Chondrocyte (in vitro differentiated cells): ENCODE measurements at regions not wholly inside any gene's neighbourhood (a gene's known extent, or its start where the extent isn't known, plus 50 kb on each side); places are given as distances from the start of the nearest gene placed in this dataset.

Source experiments
- DNase-seq: peaks from one replicate; pipeline ENCODE4 v3.0.0; 2021; ENCODE audit warnings: mixed read lengths, low spot score
- H3K27ac Mint-ChIP-seq: one replicate; pipeline ENCODE4 v1.8.0; 2021; ENCODE audit warnings: mild to moderate bottlenecking, moderate library complexity, mixed read lengths; ENCODE audit not compliant: unreplicated experiment
- H3K27me3 Mint-ChIP-seq: 2 replicates; pipeline ENCODE4 v1.8.0; 2021; ENCODE audit warnings: low read depth, mixed read lengths
- H3K36me3 Mint-ChIP-seq: 2 replicates; pipeline ENCODE4 v1.8.0; 2021; ENCODE audit warnings: low read depth, mixed read lengths
- H3K4me1 Mint-ChIP-seq: 2 replicates; pipeline ENCODE4 v1.8.0; 2021; ENCODE audit warnings: low read depth, mild to moderate bottlenecking, mixed read lengths
- H3K4me3 Mint-ChIP-seq: one replicate; pipeline ENCODE4 v1.8.0; 2021; ENCODE audit warnings: mild to moderate bottlenecking, moderate library complexity, mixed read lengths; ENCODE audit not compliant: unreplicated experiment
- H3K9me3 Mint-ChIP-seq: 2 replicates; pipeline ENCODE4 v1.8.0; 2021; ENCODE audit warnings: low read depth, mixed read lengths
- CTCF ChIP-seq: fragments of 200-600 bp; sonication (generic); IDR thresholded peaks from 2 replicates; pipeline ENCODE4 v1.5.0; 2021; ENCODE audit warnings: antibody characterized with exemption, mild to moderate bottlenecking, moderate library complexity

DNA sequence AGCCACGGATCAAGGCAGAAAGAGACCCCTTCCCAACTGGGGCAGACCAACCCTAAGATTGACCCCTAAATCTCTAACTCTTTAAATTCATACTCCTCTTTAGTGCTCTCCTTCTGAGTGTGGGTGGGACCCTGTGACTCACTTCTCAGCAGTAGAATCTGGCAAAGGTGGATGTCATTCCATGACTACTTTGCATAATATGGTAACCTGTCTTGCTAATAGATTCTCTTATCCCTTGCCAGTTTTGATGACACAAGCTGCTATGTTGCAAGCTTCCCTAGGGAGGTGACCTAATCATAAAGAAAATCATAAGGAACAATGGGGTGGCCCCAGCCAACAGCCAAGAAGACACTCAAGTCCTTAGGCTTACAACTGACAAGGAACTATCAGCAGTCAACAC lies 155.4 kb upstream of the VWC2 start:
- peaks cover 32% of the 10 kb centered on the region for H3K9me3 Mint-ChIP-seq
- no peaks in the 10 kb centered on the region for H3K27me3 Mint-ChIP-seq
- no peak overlapping the region for H3K4me3 Mint-ChIP-seq

GRCh38 chr7:49623943-49624342 lies 149.5 kb upstream of the VWC2 start:
- Mint-ChIP-seq H3K9me3 (peaks cover 19% of the 10 kb centered on the region), H3K4me3 (no peak overlapping the region), H3K27me3 (no peaks in the 10 kb centered on the region), H3K4me1 (no peaks in the 10 kb centered on the region), H3K36me3 (no peaks in the 10 kb centered on the region), H3K27ac (no peak overlapping the region)
- TF ChIP-seq CTCF, result no peak
- no peak for DNase-seq

More for the DNA sequence above, 155.4 kb upstream of the VWC2 start:
- Mint-ChIP-seq H3K27ac (no peak overlapping the region), H3K36me3 (no peaks in the 10 kb centered on the region), H3K4me1 (no peaks in the 10 kb centered on the region)
- TF ChIP-seq CTCF, result no peak
- DNase-seq, result no peak

GRCh38 chr7:49624611-49625010 lies 148.8 kb upstream of the VWC2 start:
- no peaks in the 10 kb centered on the region for H3K27me3 Mint-ChIP-seq
- TF ChIP-seq CTCF, result no peak
- no peak overlapping the region for H3K27ac Mint-ChIP-seq
- H3K9me3 Mint-ChIP-seq, result peaks cover 14% of the 10 kb centered on the region
- no peaks in the 10 kb centered on the region for H3K4me1 Mint-ChIP-seq
- no peak for DNase-seq
- no peak overlapping the region for H3K4me3 Mint-ChIP-seq
- H3K36me3 Mint-ChIP-seq, result no peaks in the 10 kb centered on the region

- no peaks in the 10 kb centered on the region for H3K4me1 Mint-ChIP-seq
- TF ChIP-seq CTCF, result no peak
- H3K9me3 Mint-ChIP-seq, result no peaks in the 10 kb centered on the region
- no peaks in the 10 kb centered on the region for H3K36me3 Mint-ChIP-seq
- DNase-seq, result no peak
- no peak overlapping the region for H3K4me3 Mint-ChIP-seq
- H3K27me3 Mint-ChIP-seq, result no peaks in the 10 kb centered on the region
- no peak overlapping the region for H3K27ac Mint-ChIP-seq
Measured at GRCh38 chr7:49630513-49630912, 142.9 kb upstream of the VWC2 start.

GRCh38 chr7:49631071-49631815 lies 142.2 kb upstream of the VWC2 start:
- Mint-ChIP-seq H3K27ac (no peak overlapping the region), H3K9me3 (no peaks in the 10 kb centered on the region), H3K4me3 (no peak overlapping the region), H3K27me3 (no peaks in the 10 kb centered on the region), H3K4me1 (no peaks in the 10 kb centered on the region), H3K36me3 (no peaks in the 10 kb centered on the region)
- TF ChIP-seq CTCF, result no peak
- DNase-seq, result no peak
